ENCODE measurements at regions not wholly inside any gene's neighbourhood (a gene's known extent, or its start where the extent isn't known, plus 50 kb on each side); places are given as distances from the start of the nearest gene placed in this dataset.

GRCh38 chr14:61192989-61193388 is 88.1 kb downstream of the TMEM30B start:
- no peak for DNase-seq (ENCODE audit: low read depth in 2 of 2)

- no peak for DNase-seq (ENCODE audit: low read depth in 2 of 2)
These were observed 89.4 kb downstream of the TMEM30B start for GRCh38 chr14:61191733-61192132.

- DNase-seq (ENCODE audit: low read depth in 2 of 2) = no peak
These were observed 90.8 kb downstream of the TMEM30B start for GRCh38 chr14:61190341-61190740.

- DNase-seq (ENCODE audit: low read depth in 2 of 2) = peak in 1 of 2 donors; percentile 38
These were observed 91.9 kb downstream of the TMEM30B start for GRCh38 chr14:61188978-61189808.

GRCh38 chr14:61188196-61188595 is 92.9 kb downstream of the TMEM30B start:
- no peak for DNase-seq (ENCODE audit: low read depth in 2 of 2)

GRCh38 chr14:61187196-61187905 is 93.8 kb downstream of the TMEM30B start:
- no peak for DNase-seq (ENCODE audit: low read depth in 2 of 2)

- DNase-seq (ENCODE audit: low read depth in 2 of 2) = no peak
These were observed 94.6 kb downstream of the TMEM30B start for GRCh38 chr14:61186341-61187195.

GRCh38 chr14:61185534-61185933 is 95.6 kb downstream of the TMEM30B start:
- DNase-seq (ENCODE audit: low read depth in 2 of 2) = no peak

GRCh38 chr14:61184112-61184511 is 97.0 kb downstream of the TMEM30B start:
- DNase-seq (ENCODE audit: low read depth in 2 of 2) = no peak

GRCh38 chr14:61183196-61183885 is 97.8 kb downstream of the TMEM30B start:
- no peak for DNase-seq (ENCODE audit: low read depth in 2 of 2)

GRCh38 chr14:61179796-61180398 is 101.2 kb downstream of the TMEM30B start:
- no peak for DNase-seq (ENCODE audit: low read depth in 2 of 2)

- DNase-seq (ENCODE audit: low read depth in 2 of 2) = no peak
These were observed 102.0 kb downstream of the TMEM30B start for GRCh38 chr14:61179061-61179690.

- peak in 1 of 2 donors; percentile 23 for DNase-seq (ENCODE audit: low read depth in 2 of 2)
These were observed 102.7 kb downstream of the TMEM30B start for GRCh38 chr14:61178226-61179060.

- DNase-seq (ENCODE audit: low read depth in 2 of 2) = no peak
These were observed 103.6 kb downstream of the TMEM30B start for GRCh38 chr14:61177279-61178225.

- no peak for DNase-seq (ENCODE audit: low read depth in 2 of 2)
These were observed 104.5 kb downstream of the TMEM30B start for GRCh38 chr14:61176686-61177085.

GRCh38 chr14:61174987-61175386 is 106.2 kb downstream of the TMEM30B start:
- no peak for DNase-seq (ENCODE audit: low read depth in 2 of 2)

- DNase-seq (ENCODE audit: low read depth in 2 of 2) = no peak
These were observed 106.7 kb downstream of the TMEM30B start for GRCh38 chr14:61174441-61174891.

- no peak for DNase-seq (ENCODE audit: low read depth in 2 of 2)
These were observed 109.4 kb downstream of the TMEM30B start for GRCh38 chr14:61171727-61172126.
